K562 (cell line): ENCODE measurements at regions not wholly inside any gene's neighbourhood (a gene's known extent, or its start where the extent isn't known, plus 50 kb on each side); places are given as distances from the start of the nearest gene placed in this dataset.

Experiments used
- ASH1L ChIP-seq: fragments of 450-650 bp; IDR thresholded peaks from 2 replicates; pipeline ENCODE4 v1.6.1; 2018; ENCODE audit warnings: borderline replicate concordance, mild to moderate bottlenecking, low read depth; ENCODE audit not compliant: partially characterized antibody
- CCNT2 ChIP-seq: IDR thresholded peaks from 2 replicates; pipeline ENCODE4 v1.6.1; 2011; ENCODE audit warnings: borderline replicate concordance, low read depth, mild to moderate bottlenecking, moderate library complexity, mixed read lengths, low read length; ENCODE audit not compliant: insufficient read length; ENCODE audit errors: extremely low read depth
- CHD2 ChIP-seq: IDR thresholded peaks from 2 replicates; pipeline ENCODE4 v1.6.1; 2011; ENCODE audit warnings: low read depth, low read length
- POLR2A ChIP-seq: fragments of 450-650 bp; conservative IDR thresholded peaks from 2 replicates; pipeline ENCODE4 v1.6.1; 2016
- SIN3B ChIP-seq: fragments of 450-650 bp; IDR thresholded peaks from 2 replicates; pipeline ENCODE4 v1.6.1; 2017; ENCODE audit warnings: low read depth, mild to moderate bottlenecking, moderate library complexity
- ZNF408 ChIP-seq: fragments of 250-450 bp; sonication (Bioruptor Pico); IDR thresholded peaks from 2 replicates; pipeline ENCODE4 v1.4.0; 2020; ENCODE audit warnings: low read depth, mild to moderate bottlenecking, moderate library complexity
- TF ChIP-seq, protein P1 (sequence below): sonication (generic); formaldehyde crosslinking; IDR thresholded peaks from 2 replicates; pipeline ENCODE4 v1.5.0; 2020; ENCODE audit warnings: missing genetic modification reagents
- TF ChIP-seq, protein P2 (sequence below): fragments of 250-450 bp; sonication (Bioruptor Pico); IDR thresholded peaks from 2 replicates; pipeline ENCODE4 v1.8.0; 2021; ENCODE audit warnings: mild to moderate bottlenecking, moderate library complexity
- TF ChIP-seq, protein P3 (sequence below): sonication (generic); formaldehyde crosslinking; IDR thresholded peaks from 2 replicates; pipeline ENCODE4 v1.8.1; 2022; ENCODE audit warnings: missing genetic modification reagents
- TF ChIP-seq, protein P4 (sequence below): sonication (generic); formaldehyde crosslinking; IDR thresholded peaks from 2 replicates; pipeline ENCODE4 v1.8.0; 2022; ENCODE audit warnings: mild to moderate bottlenecking, missing genetic modification reagents
- TF ChIP-seq, protein P5 (sequence below): fragments of 450-650 bp; IDR thresholded peaks from 2 replicates; pipeline ENCODE4 v1.6.1; 2016; ENCODE audit warnings: antibody characterized with exemption

DNA sequence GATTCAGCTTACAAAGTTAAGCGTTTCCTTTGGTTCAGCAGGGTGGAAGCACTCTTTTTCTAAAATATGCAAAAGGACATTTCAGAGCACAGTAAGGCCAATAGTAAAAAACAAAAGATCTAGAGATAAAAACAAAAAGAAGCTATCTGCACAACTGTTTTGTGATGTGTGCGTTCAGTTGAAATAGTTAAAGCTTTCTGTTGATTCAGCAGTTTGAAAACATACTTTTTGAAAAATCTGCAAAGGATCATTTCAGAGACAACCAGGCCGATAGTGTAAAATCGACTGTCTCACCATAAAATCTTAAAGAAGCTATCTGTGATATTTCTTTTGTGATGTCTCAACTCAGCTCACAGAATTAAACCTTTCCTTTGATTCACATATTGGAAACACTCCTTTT is 300.0 kb upstream of the ALG10B start:
- TF ChIP-seq SIN3B = no peak
- TF ChIP-seq, protein P1, sequence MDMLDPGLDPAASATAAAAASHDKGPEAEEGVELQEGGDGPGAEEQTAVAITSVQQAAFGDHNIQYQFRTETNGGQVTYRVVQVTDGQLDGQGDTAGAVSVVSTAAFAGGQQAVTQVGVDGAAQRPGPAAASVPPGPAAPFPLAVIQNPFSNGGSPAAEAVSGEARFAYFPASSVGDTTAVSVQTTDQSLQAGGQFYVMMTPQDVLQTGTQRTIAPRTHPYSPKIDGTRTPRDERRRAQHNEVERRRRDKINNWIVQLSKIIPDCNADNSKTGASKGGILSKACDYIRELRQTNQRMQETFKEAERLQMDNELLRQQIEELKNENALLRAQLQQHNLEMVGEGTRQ (CRISPR knock-in tag) = no peak
- TF ChIP-seq, protein P2, sequence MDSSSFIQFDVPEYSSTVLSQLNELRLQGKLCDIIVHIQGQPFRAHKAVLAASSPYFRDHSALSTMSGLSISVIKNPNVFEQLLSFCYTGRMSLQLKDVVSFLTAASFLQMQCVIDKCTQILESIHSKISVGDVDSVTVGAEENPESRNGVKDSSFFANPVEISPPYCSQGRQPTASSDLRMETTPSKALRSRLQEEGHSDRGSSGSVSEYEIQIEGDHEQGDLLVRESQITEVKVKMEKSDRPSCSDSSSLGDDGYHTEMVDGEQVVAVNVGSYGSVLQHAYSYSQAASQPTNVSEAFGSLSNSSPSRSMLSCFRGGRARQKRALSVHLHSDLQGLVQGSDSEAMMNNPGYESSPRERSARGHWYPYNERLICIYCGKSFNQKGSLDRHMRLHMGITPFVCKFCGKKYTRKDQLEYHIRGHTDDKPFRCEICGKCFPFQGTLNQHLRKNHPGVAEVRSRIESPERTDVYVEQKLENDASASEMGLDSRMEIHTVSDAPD (CRISPR knock-in tag) = no peak
- no peak for TF ChIP-seq CHD2
- TF ChIP-seq, protein P3, sequence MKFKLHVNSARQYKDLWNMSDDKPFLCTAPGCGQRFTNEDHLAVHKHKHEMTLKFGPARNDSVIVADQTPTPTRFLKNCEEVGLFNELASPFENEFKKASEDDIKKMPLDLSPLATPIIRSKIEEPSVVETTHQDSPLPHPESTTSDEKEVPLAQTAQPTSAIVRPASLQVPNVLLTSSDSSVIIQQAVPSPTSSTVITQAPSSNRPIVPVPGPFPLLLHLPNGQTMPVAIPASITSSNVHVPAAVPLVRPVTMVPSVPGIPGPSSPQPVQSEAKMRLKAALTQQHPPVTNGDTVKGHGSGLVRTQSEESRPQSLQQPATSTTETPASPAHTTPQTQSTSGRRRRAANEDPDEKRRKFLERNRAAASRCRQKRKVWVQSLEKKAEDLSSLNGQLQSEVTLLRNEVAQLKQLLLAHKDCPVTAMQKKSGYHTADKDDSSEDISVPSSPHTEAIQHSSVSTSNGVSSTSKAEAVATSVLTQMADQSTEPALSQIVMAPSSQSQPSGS (CRISPR knock-in tag) = no peak
- no peak for TF ChIP-seq POLR2A
- TF ChIP-seq ASH1L = no peak
- TF ChIP-seq ZNF408 (CRISPR knock-in tag) = no peak
- TF ChIP-seq, protein P4, sequence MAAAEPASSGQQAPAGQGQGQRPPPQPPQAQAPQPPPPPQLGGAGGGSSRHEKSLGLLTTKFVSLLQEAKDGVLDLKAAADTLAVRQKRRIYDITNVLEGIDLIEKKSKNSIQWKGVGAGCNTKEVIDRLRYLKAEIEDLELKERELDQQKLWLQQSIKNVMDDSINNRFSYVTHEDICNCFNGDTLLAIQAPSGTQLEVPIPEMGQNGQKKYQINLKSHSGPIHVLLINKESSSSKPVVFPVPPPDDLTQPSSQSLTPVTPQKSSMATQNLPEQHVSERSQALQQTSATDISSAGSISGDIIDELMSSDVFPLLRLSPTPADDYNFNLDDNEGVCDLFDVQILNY (CRISPR knock-in tag) = no peak
- TF ChIP-seq CCNT2 = no peak
- TF ChIP-seq, protein P5, sequence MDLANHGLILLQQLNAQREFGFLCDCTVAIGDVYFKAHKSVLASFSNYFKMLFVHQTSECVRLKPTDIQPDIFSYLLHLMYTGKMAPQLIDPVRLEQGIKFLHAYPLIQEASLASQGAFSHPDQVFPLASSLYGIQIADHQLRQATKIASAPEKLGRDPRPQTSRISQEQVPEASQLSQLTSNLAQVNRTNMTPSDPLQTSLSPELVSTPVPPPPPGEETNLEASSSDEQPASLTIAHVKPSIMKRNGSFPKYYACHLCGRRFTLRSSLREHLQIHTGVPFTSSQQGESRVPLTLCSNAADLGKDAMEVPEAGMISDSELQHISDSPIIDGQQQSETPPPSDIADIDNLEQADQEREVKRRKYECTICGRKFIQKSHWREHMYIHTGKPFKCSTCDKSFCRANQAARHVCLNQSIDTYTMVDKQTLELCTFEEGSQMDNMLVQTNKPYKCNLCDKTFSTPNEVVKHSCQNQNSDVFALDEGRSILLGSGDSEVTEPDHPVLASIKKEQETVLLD = no peak
